Caco-2 (cell line): ENCODE measurements at regions not wholly inside any gene's neighbourhood (a gene's known extent, or its start where the extent isn't known, plus 50 kb on each side); places are given as distances from the start of the nearest gene placed in this dataset.

Experiments
- BruUV-seq: library from RNA; stranded (reverse); fragments of 400-500 nt; replicated peaks from 2 replicates; lab custom pipeline; 2021; lab: Mats Ljungman, UMichigan
- CTCF ChIA-PET: fragments of 300-600 bp; sonication (Branson Sonifier 250); formaldehyde crosslinking; loops from one replicate; lab custom pipeline; 2022; ENCODE audit warnings: antibody characterized with exemption; lab: Charles Lee
- POLR2A ChIA-PET: fragments of 300-600 bp; sonication (Branson Sonifier 250); formaldehyde crosslinking; loops from one replicate; lab custom pipeline; 2022; ENCODE audit warnings: antibody characterized with exemption; lab: Charles Lee
- DNase-seq, 2 experiments: peaks; one replicate each; pipeline versions ENCODE4 v3.0.0 to v3.0.0-alpha.2; 2020 to 2022
- H3K27me3 ChIP-seq: replicated peaks from 2 replicates; pipeline ENCODE4 v1.6.0; 2011; ENCODE audit warnings: low read length; ENCODE audit not compliant: control insufficient read depth, insufficient read depth
- H3K36me3 ChIP-seq: 2 replicates; pipeline ENCODE4 v1.5.1; 2011; ENCODE audit warnings: low read length; ENCODE audit not compliant: control insufficient read depth, insufficient read depth
- H3K4me1 ChIP-seq: fragments of 250-450 bp; sonication (Bioruptor Pico); 2 replicates; pipeline ENCODE4 v1.5.1; 2020; ENCODE audit warnings: mild to moderate bottlenecking
- H3K4me3 ChIP-seq: 2 replicates; pipeline ENCODE4 v1.5.1; 2011; ENCODE audit warnings: low read depth, mild to moderate bottlenecking, control low read depth, low read length
- H3K9me3 ChIP-seq: fragments of 250-450 bp; sonication (Bioruptor Pico); 2 replicates; pipeline ENCODE4 v1.5.1; 2020; ENCODE audit warnings: mild to moderate bottlenecking, moderate library complexity
- H3K27ac Mint-ChIP-seq: one replicate; pipeline ENCODE4 v1.8.0; 2022; ENCODE audit warnings: mixed read lengths; ENCODE audit not compliant: unreplicated experiment
- H3K27me3 Mint-ChIP-seq: one replicate; pipeline ENCODE4 v1.8.0; 2022; ENCODE audit warnings: mixed read lengths; ENCODE audit not compliant: insufficient read depth, unreplicated experiment
- H3K36me3 Mint-ChIP-seq: one replicate; pipeline ENCODE4 v1.8.0; 2022; ENCODE audit warnings: mild to moderate bottlenecking, mixed read lengths; ENCODE audit not compliant: insufficient read depth, unreplicated experiment
- H3K4me1 Mint-ChIP-seq: one replicate; pipeline ENCODE4 v1.8.0; 2022; ENCODE audit warnings: low read depth, mixed read lengths; ENCODE audit not compliant: unreplicated experiment
- H3K4me3 Mint-ChIP-seq: one replicate; pipeline ENCODE4 v1.8.0; 2022; ENCODE audit warnings: mild to moderate bottlenecking, moderate library complexity, mixed read lengths; ENCODE audit not compliant: unreplicated experiment
- H3K9me3 Mint-ChIP-seq: one replicate; pipeline ENCODE4 v1.8.0; 2022; ENCODE audit warnings: mixed read lengths; ENCODE audit not compliant: unreplicated experiment
- intact Hi-C: fragments of 100-400 bp; cut with micrococcal nuclease; formaldehyde crosslinking; loops from one replicate; pipeline ENCODE4 v1.10.0; 2022; ENCODE audit not compliant: unreplicated experiment
- TF ChIP-seq, protein P1 (sequence below), 2 experiments: fragments of 200-600 bp in 1 of 2; IDR thresholded peaks; 1 replicate in 1 of 2; 2 replicates in 1 of 2; pipeline versions ENCODE4 v1.5.1 to v1.8.0; 2011 to 2022; ENCODE audit warnings: antibody characterized with exemption in 1 of 2, control low read depth in 1 of 2, inconsistent platforms in 1 of 2, low read depth in 1 of 2, low read length in 1 of 2, mild to moderate bottlenecking in 1 of 2, moderate library complexity in 1 of 2; ENCODE audit not compliant: insufficient read depth in 1 of 2, severe bottlenecking in 1 of 2, unreplicated experiment in 1 of 2

DNA sequence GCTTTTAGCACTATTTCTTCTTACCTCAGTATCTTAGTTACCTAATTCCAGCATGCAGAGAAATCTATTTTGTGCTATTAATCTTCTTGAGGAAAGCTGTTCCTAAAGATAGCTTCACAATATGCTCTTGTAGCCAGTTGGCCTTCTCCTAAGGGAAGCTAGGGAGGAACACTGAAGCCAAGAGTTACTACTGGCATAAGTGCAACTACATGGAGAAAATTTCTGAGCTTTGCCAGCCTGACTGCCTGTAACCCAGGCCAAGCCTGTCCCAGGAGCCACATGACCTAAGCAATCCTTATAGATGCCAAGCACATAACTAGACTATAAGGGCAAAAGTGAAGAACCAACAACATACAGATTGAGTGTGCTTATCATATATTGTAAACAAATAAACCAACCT, 890.2 kb downstream of the FLRT2 start:
- no peak for DNase-seq
- H3K4me1 ChIP-seq: no peaks in the 10 kb centered on the region
- Mint-ChIP-seq H3K27ac (no peak overlapping the region), H3K4me3 (no peak overlapping the region), H3K9me3 (no peaks in the 10 kb centered on the region), H3K36me3 (no peaks in the 10 kb centered on the region), H3K27me3 (no peaks in the 10 kb centered on the region), H3K4me1 (no peaks in the 10 kb centered on the region)
- ChIA-PET CTCF (no interaction called here), POLR2A (no interaction called here)
- no peaks in the 10 kb centered on the region for H3K27me3 ChIP-seq
- TF ChIP-seq, protein P1, sequence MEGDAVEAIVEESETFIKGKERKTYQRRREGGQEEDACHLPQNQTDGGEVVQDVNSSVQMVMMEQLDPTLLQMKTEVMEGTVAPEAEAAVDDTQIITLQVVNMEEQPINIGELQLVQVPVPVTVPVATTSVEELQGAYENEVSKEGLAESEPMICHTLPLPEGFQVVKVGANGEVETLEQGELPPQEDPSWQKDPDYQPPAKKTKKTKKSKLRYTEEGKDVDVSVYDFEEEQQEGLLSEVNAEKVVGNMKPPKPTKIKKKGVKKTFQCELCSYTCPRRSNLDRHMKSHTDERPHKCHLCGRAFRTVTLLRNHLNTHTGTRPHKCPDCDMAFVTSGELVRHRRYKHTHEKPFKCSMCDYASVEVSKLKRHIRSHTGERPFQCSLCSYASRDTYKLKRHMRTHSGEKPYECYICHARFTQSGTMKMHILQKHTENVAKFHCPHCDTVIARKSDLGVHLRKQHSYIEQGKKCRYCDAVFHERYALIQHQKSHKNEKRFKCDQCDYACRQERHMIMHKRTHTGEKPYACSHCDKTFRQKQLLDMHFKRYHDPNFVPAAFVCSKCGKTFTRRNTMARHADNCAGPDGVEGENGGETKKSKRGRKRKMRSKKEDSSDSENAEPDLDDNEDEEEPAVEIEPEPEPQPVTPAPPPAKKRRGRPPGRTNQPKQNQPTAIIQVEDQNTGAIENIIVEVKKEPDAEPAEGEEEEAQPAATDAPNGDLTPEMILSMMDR (IDR thresholded peaks at IDR 0.05; ENCODE audit: insufficient read depth in 1 of 2, low read depth in 1 of 2, low read length in 1 of 2, severe bottlenecking in 1 of 2, unreplicated experiment in 1 of 2): no peak
- BruUV-seq: no TSS peak
- intact Hi-C loops: no loop called here
- H3K9me3 ChIP-seq: no peaks in the 10 kb centered on the region
- H3K36me3 ChIP-seq: no peaks in the 10 kb centered on the region
- H3K4me3 ChIP-seq: no peak overlapping the region

DNA sequence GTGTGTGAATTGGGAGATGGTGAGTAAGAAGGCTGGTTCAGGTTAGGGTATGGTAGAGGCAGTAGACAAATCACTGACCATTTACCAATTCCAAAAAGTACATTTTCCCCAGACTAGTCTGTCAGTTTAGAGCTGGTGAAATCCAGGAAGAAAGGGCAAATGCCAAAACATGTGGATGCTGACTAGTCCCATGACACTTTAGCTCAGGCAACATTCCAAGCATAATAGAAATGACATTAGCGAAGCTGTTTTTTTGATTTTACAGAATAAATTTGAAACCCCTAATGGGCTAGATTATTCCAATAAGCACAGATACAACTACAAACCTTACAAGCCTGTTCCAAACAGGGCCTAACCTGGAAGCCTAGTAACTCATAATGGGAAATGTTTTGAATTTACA, 884.2 kb downstream of the FLRT2 start:
- TF ChIP-seq, protein P1 (IDR thresholded peaks at IDR 0.05; ENCODE audit: insufficient read depth in 1 of 2, low read depth in 1 of 2, low read length in 1 of 2, severe bottlenecking in 1 of 2, unreplicated experiment in 1 of 2): no peak
- no peak overlapping the region for H3K4me3 Mint-ChIP-seq
- no peaks in the 10 kb centered on the region for H3K27me3 ChIP-seq
- H3K4me3 ChIP-seq: no peak overlapping the region
- no peaks in the 10 kb centered on the region for H3K27me3 Mint-ChIP-seq
- H3K9me3 Mint-ChIP-seq: no peaks in the 10 kb centered on the region
- POLR2A ChIA-PET: no interaction called here
- no peaks in the 10 kb centered on the region for H3K36me3 Mint-ChIP-seq
- BruUV-seq: no TSS peak
- intact Hi-C loops: no loop called here
- no peak for DNase-seq
- no peaks in the 10 kb centered on the region for H3K9me3 ChIP-seq
- no peaks in the 10 kb centered on the region for H3K4me1 Mint-ChIP-seq
- no peaks in the 10 kb centered on the region for H3K4me1 ChIP-seq
- CTCF ChIA-PET: no interaction called here
- no peak overlapping the region for H3K27ac Mint-ChIP-seq
- no peaks in the 10 kb centered on the region for H3K36me3 ChIP-seq

DNA sequence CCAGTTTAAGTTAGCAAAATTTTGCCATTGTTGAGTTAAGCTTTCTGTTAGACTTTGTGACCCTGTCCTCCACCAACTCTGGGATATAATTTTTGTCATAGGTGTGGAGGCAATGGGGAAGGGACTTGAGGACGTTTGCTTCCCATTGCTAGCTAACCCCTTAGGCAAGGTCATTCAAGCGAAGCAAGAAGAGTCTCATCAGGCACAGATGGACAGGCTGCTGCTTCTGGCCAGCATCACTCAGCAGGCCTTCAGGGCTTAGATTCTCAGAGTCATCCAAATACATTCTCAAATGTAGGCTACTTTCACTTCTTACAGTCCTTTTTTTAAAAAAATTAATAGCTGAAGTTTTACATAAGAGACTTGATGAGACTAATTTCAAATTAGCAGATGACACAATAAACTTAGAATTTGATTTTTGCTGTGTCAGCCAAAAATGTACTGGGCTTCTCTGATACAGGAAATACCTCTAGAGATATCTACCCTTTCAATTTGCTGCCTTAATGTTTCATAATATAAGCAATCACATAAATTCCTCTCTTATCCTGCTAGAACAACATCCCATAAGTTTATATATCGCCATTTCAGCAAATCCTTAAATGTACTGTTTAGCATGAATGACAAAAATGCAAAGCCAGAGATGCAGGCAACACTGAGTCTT, 875.2 kb downstream of the FLRT2 start:
- Histone ChIP-seq H3K4me1 (peaks cover 10% of the 10 kb centered on the region), H3K36me3 (no peaks in the 10 kb centered on the region), H3K4me3 (no peak overlapping the region), H3K27me3 (no peaks in the 10 kb centered on the region), H3K9me3 (peaks cover 7% of the 10 kb centered on the region; the same call in 1 of the 2 replicates)
- H3K4me3 Mint-ChIP-seq: no peak overlapping the region
- no peak for DNase-seq
- POLR2A ChIA-PET: no interaction called here
- peaks cover 5% of the 10 kb centered on the region for H3K4me1 Mint-ChIP-seq
- intact Hi-C loops: no loop called here
- H3K36me3 Mint-ChIP-seq: no peaks in the 10 kb centered on the region
- no TSS peak for BruUV-seq
- TF ChIP-seq, protein P1 (IDR thresholded peaks at IDR 0.05; ENCODE audit: insufficient read depth in 1 of 2, low read depth in 1 of 2, low read length in 1 of 2, severe bottlenecking in 1 of 2, unreplicated experiment in 1 of 2): no peak
- CTCF ChIA-PET: no interaction called here
- no peaks in the 10 kb centered on the region for H3K27me3 Mint-ChIP-seq
- no peak overlapping the region for H3K27ac Mint-ChIP-seq
- H3K9me3 Mint-ChIP-seq: peaks cover 14% of the 10 kb centered on the region
